NCI-H2196 (cell line): ENCODE measurements at regions not wholly inside any gene's neighbourhood (a gene's known extent, or its start where the extent isn't known, plus 50 kb on each side); places are given as distances from the start of the nearest gene placed in this dataset.
"Not testable (repeated sequence)": the region's sequence is repeated elsewhere in the genome, so short reads cannot be mapped to it uniquely, and the experiment has no call there.

ENCODE experiments used
- DNase-seq: peaks from one replicate; lab custom pipeline; 2025; ENCODE audit not compliant: unreplicated experiment; lab: John Stamatoyannopoulos, UW

GRCh38 chr10:4639960-4640359 is 186.0 kb upstream of the AKR1E2 start:
- no peak for DNase-seq

DNA sequence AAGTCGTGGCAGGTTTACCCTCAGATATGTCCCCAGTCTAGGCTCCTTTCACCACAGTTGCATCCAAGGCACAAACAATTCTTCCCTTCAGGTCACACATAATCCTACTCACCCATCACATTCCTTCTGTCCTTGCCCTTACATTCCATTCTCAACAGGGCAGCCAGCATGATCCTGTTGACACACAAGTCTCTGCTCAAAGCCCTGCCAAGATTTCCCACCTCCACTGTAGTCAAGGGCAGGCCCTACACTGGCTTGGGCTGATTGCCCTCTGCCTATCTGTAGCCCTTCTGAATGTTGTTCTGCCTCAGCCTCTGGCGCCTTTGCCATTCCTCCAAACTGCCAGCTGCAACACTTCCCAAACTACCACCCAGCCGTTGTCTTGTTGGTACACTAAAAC is 187.9 kb upstream of the AKR1E2 start:
- no peak for DNase-seq

GRCh38 chr10:4637657-4638056 is 188.3 kb upstream of the AKR1E2 start:
- no peak for DNase-seq

DNA sequence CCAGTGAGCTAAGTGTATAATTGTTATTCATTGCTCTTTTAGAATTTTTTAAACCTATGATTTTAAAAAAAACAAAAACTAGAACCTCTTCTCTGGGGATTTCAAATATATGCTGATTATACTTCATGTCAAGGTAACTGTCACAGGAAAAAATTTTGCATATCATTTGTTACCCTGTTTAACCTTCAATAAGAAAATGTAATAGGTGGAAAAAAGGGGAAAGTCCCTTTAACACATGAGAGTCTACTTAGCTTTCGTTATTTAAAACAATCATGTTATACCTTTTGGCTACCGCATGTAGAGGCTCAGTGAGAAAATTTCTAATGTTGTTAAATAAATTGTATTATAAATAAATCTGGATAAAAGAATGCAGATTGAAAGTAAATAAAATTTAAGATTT is 190.1 kb upstream of the AKR1E2 start:
- no peak for DNase-seq

GRCh38 chr10:4635388-4635787 is 190.6 kb upstream of the AKR1E2 start:
- DNase-seq = no peak

- DNase-seq = no peak
Measured at GRCh38 chr10:4633776-4634175, 192.2 kb upstream of the AKR1E2 start.

DNA sequence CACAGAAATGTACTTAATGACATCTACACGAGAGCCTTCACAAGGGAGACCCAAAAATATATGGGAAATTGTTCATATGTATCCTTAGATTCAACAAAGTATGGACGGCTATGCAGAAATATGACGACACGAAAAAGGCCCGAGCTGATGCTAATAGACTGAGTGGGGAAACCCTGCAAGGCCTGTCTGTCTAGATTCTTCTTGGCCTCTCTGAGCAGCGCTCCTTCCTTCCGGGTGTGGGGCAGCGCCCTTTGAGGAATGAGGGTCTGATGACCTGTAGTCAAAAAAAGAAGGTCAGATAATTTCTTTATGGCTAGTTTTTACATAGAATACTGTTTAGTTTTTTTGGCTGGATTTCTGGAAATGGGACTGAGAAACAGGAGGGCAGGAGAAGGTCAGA is 192.8 kb upstream of the AKR1E2 start:
- DNase-seq = no peak

- DNase-seq = no peak
Measured at GRCh38 chr10:4632757-4633156, 193.2 kb upstream of the AKR1E2 start.

DNA sequence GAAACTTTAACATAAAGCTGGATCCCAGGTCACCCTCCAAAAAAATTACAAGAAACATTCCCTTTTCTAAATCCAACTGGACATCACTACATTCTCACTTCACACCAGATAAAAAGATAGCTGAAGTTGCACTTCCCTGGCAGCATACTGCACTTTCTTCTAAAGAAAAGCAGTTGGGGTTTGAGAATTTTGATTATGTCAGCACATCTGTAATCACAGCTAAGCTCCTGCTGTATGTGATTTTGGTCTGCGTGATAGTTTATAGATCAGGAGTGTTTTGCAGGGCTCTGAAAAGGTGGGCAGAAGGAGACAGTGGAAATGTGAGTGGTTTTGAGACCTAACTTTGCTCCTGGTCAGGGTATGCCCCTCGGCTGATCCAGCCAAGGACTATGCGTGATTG is 199.1 kb upstream of the AKR1E2 start:
- no peak for DNase-seq

GRCh38 chr10:4623757-4624420 is 202.1 kb upstream of the AKR1E2 start:
- no peak for DNase-seq

- DNase-seq = no peak
Measured at GRCh38 chr10:4623200-4623599, 202.8 kb upstream of the AKR1E2 start.

- no peak for DNase-seq
Measured at GRCh38 chr10:4622384-4622783, 203.6 kb upstream of the AKR1E2 start.

GRCh38 chr10:4617589-4617988 is 208.4 kb upstream of the AKR1E2 start:
- no peak for DNase-seq

GRCh38 chr10:4615042-4615441 is 211.0 kb upstream of the AKR1E2 start:
- no peak for DNase-seq

DNA sequence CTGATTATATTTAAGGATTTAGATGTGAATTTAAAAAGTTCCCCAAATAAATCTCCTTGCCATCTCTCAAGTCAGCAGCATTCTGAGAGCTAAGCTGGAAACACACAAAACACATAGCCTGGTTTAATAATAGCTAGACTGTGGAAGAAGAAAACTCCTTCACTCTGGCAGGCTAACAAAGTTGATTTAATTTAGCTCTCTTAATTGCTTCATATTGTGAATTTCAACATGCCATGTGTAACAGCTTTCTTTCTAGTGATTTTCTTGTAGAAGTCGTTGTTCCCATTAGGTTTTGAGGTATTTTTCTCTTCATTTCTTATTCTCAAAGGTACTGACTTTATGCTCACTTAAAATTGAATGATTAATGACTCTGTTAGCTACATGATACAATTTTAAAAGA is 216.8 kb upstream of the AKR1E2 start:
- DNase-seq = no peak

- no peak for DNase-seq
Measured at GRCh38 chr10:4607681-4608080, 218.3 kb upstream of the AKR1E2 start.

GRCh38 chr10:4606856-4607636 is 219.0 kb upstream of the AKR1E2 start:
- DNase-seq = no peak

GRCh38 chr10:4602764-4603491 is 223.1 kb upstream of the AKR1E2 start:
- DNase-seq = no peak

GRCh38 chr10:4599471-4599870 is 226.5 kb upstream of the AKR1E2 start:
- no peak for DNase-seq

- DNase-seq = not testable (repeated sequence)
Measured at GRCh38 chr10:4597898-4598297, 228.1 kb upstream of the AKR1E2 start.

- DNase-seq = no peak
Measured at GRCh38 chr10:4596951-4597350, 229.1 kb upstream of the AKR1E2 start.

DNA sequence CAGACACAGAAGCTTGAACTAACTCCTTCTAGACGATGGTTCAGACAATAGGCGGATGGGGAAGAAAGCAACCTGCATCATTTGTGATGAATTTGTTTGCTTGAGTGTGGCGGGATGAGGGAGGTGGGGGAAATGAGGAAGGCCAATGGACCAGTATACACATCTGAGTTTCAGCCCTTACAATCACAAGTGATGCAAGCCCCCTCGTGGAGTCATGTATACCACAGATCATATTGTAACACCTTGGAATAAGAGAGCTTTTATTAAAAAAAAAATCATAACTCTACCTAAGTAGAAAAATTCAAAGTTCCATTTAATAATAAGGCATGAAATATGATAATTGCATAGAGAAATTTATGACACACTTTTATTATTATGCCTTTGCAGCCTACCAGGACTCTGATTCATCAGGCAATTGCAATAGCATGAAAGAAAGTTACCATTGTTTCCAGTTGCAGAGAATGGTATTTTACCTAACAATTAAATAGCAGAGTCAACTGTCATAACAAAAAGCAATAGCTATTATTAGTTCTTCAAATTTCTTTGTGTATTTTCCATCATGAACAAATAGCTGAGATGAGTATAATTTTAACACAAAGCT is 230.2 kb upstream of the AKR1E2 start:
- no peak for DNase-seq
